GM23338 (cell line): ENCODE measurements at regions not wholly inside any gene's neighbourhood (a gene's known extent, or its start where the extent isn't known, plus 50 kb on each side); places are given as distances from the start of the nearest gene placed in this dataset.

ENCODE experiments used
- CREB1 ChIP-seq: fragments of 250-450 bp; sonication (Bioruptor Pico); IDR thresholded peaks from 2 replicates; pipeline ENCODE4 v1.5.0; 2020; ENCODE audit warnings: low read depth, mild to moderate bottlenecking, moderate library complexity
- EZH2 ChIP-seq: fragments of 200-600 bp; sonication (generic); IDR thresholded peaks from one replicate; pipeline ENCODE4 v1.8.0; 2017; ENCODE audit warnings: antibody characterized with exemption, mild to moderate bottlenecking, low read depth; ENCODE audit not compliant: unreplicated experiment
- EZH2phosphoT487 ChIP-seq: fragments of 200-600 bp; sonication (generic); IDR thresholded peaks from one replicate; pipeline ENCODE4 v1.8.1; 2018; ENCODE audit warnings: antibody characterized with exemption; ENCODE audit not compliant: unreplicated experiment
- POLR2AphosphoS5 ChIP-seq: IDR thresholded peaks from 2 replicates; pipeline ENCODE4 v1.6.1; 2016; ENCODE audit warnings: antibody characterized with exemption, low read depth
- ZNF331 ChIP-seq: fragments of 250-450 bp; sonication (Bioruptor Pico); IDR thresholded peaks from 2 replicates; pipeline ENCODE4 v1.5.0; 2020; ENCODE audit warnings: low read depth, mild to moderate bottlenecking, moderate library complexity
- TF ChIP-seq, protein P1 (sequence below), 2 experiments: fragments of 200-600 bp in 1 of 2; sonication (generic) in 1 of 2; conservative IDR thresholded peaks; 2 replicates each; pipeline versions ENCODE4 v1.5.1 to v1.6.1; 2016 to 2017; ENCODE audit warnings: antibody characterized with exemption in 2 of 2, low read depth in 2 of 2, mild to moderate bottlenecking in 2 of 2, moderate library complexity in 1 of 2
- TF ChIP-seq, protein P2 (sequence below): IDR thresholded peaks from one replicate; pipeline ENCODE4 v1.6.1; 2018; ENCODE audit warnings: antibody characterized with exemption; ENCODE audit not compliant: unreplicated experiment
- TF ChIP-seq, protein P3 (sequence below): IDR thresholded peaks from 2 replicates; pipeline ENCODE4 v1.6.1; 2016; ENCODE audit warnings: antibody characterized with exemption

DNA sequence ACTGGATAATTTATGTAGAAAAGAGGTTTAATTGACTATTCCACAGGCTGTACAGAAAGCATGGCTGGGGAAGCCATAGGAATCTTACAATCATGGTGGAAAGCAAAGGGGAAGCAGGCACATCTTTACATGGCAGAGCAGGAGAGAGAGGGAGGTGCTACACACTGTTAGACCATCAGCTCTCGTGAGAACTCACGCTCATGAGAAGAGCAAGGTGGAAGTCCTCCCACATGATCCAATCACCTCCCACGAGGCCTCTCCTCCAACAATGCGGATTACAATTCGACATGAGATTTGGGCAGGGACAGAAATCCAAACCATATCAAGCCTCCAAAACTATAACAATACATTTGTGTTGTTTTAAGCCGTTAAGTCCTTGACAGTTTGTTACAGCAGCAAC is 257.1 kb upstream of the KCNG1 start:
- TF ChIP-seq, protein P1, sequence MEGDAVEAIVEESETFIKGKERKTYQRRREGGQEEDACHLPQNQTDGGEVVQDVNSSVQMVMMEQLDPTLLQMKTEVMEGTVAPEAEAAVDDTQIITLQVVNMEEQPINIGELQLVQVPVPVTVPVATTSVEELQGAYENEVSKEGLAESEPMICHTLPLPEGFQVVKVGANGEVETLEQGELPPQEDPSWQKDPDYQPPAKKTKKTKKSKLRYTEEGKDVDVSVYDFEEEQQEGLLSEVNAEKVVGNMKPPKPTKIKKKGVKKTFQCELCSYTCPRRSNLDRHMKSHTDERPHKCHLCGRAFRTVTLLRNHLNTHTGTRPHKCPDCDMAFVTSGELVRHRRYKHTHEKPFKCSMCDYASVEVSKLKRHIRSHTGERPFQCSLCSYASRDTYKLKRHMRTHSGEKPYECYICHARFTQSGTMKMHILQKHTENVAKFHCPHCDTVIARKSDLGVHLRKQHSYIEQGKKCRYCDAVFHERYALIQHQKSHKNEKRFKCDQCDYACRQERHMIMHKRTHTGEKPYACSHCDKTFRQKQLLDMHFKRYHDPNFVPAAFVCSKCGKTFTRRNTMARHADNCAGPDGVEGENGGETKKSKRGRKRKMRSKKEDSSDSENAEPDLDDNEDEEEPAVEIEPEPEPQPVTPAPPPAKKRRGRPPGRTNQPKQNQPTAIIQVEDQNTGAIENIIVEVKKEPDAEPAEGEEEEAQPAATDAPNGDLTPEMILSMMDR (conservative IDR thresholded peaks at IDR 0.05; ENCODE audit: low read depth in 2 of 2), result no peak
- TF ChIP-seq POLR2AphosphoS5 (no peak), EZH2 (no peak), EZH2phosphoT487 (no peak), CREB1 (no peak), ZNF331 (CRISPR knock-in tag) (no peak)
- TF ChIP-seq, protein P2, sequence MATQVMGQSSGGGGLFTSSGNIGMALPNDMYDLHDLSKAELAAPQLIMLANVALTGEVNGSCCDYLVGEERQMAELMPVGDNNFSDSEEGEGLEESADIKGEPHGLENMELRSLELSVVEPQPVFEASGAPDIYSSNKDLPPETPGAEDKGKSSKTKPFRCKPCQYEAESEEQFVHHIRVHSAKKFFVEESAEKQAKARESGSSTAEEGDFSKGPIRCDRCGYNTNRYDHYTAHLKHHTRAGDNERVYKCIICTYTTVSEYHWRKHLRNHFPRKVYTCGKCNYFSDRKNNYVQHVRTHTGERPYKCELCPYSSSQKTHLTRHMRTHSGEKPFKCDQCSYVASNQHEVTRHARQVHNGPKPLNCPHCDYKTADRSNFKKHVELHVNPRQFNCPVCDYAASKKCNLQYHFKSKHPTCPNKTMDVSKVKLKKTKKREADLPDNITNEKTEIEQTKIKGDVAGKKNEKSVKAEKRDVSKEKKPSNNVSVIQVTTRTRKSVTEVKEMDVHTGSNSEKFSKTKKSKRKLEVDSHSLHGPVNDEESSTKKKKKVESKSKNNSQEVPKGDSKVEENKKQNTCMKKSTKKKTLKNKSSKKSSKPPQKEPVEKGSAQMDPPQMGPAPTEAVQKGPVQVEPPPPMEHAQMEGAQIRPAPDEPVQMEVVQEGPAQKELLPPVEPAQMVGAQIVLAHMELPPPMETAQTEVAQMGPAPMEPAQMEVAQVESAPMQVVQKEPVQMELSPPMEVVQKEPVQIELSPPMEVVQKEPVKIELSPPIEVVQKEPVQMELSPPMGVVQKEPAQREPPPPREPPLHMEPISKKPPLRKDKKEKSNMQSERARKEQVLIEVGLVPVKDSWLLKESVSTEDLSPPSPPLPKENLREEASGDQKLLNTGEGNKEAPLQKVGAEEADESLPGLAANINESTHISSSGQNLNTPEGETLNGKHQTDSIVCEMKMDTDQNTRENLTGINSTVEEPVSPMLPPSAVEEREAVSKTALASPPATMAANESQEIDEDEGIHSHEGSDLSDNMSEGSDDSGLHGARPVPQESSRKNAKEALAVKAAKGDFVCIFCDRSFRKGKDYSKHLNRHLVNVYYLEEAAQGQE, result no peak
- TF ChIP-seq, protein P3, sequence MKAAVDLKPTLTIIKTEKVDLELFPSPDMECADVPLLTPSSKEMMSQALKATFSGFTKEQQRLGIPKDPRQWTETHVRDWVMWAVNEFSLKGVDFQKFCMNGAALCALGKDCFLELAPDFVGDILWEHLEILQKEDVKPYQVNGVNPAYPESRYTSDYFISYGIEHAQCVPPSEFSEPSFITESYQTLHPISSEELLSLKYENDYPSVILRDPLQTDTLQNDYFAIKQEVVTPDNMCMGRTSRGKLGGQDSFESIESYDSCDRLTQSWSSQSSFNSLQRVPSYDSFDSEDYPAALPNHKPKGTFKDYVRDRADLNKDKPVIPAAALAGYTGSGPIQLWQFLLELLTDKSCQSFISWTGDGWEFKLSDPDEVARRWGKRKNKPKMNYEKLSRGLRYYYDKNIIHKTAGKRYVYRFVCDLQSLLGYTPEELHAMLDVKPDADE, result no peak
